ENCODE measurements at regions not wholly inside any gene's neighbourhood (a gene's known extent, or its start where the extent isn't known, plus 50 kb on each side); places are given as distances from the start of the nearest gene placed in this dataset.

DNA sequence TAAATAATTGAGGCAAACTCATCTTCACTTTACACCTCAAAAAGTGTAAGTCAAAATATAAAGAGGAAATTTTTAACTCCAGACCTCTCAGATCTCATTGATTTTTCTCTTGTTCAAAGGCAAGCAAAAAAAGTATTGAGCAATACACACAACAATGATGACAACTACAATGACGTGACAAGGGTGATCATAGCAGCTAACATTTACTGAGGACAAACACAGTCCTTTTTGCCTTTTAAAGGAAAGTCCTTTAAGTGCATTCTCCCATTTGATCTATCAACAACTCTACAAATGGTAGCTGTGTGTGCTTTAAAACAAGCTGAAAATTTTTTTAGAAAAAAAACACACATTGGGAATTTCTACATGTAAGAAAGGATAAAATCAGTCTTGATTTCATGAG lies 123.5 kb upstream of the CTAGE1 start:
- H3K4me1 Mint-ChIP-seq: peaks cover 11% of the 10 kb centered on the region; the same call in 1 of the 2 replicates
- TF ChIP-seq JUN (CRISPR knock-in tag; IDR thresholded peaks at IDR 0.05) (no peak), ELF4 (CRISPR knock-in tag; IDR thresholded peaks at IDR 0.05; ENCODE audit: low read depth) (no peak), USF2 (CRISPR knock-in tag; IDR thresholded peaks at IDR 0.05) (no peak), CDX4 (CRISPR knock-in tag; IDR thresholded peaks at IDR 0.05; ENCODE audit: borderline replicate concordance) (no peak)
- ChIA-PET CTCF (no interaction called here), POLR2A (no interaction called here)
- ATAC-seq: no peak
- DNase-seq (ENCODE audit: low spot score): no peak
- H3K27me3 Mint-ChIP-seq (ENCODE audit: low read depth): no peaks in the 10 kb centered on the region; the same call in 1 of the 2 replicates
- H3K36me3 Mint-ChIP-seq: no peaks in the 10 kb centered on the region
- H3K4me3 Mint-ChIP-seq: no peak overlapping the region
- H3K27ac Mint-ChIP-seq: no peak overlapping the region
- H3K9me3 Mint-ChIP-seq: peaks cover 14% of the 10 kb centered on the region

DNA sequence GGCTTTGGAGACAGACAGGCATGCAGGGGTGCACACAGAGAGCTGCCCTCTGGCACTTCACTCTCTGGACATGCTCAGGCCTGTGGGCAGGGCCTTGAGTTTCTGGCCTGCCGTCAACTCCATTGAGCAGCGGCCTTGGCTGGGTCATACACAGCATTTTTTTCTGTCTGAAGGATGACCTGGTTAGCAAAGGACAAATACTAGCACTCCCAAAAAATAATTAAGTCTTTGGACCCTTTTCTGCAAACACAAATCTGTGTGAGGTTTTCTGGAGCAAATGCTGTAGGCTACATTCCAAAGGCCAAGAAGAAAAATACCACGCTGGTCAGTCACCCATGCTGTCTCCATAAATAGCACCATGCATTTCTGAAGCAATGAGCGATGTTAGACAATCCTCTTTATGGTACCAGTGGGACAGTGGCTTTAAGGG lies 124.7 kb upstream of the CTAGE1 start:
- H3K36me3 Mint-ChIP-seq: no peaks in the 10 kb centered on the region
- DNase-seq (ENCODE audit: low spot score): no peak
- no peaks in the 10 kb centered on the region; the same call in 1 of the 2 replicates for H3K27me3 Mint-ChIP-seq (ENCODE audit: low read depth)
- POLR2A ChIA-PET: no interaction called here
- no peak for ATAC-seq
- peaks cover 11% of the 10 kb centered on the region; the same call in 1 of the 2 replicates for H3K4me1 Mint-ChIP-seq
- peaks cover 14% of the 10 kb centered on the region for H3K9me3 Mint-ChIP-seq
- TF ChIP-seq, protein P1, sequence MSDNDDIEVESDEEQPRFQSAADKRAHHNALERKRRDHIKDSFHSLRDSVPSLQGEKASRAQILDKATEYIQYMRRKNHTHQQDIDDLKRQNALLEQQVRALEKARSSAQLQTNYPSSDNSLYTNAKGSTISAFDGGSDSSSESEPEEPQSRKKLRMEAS (CRISPR knock-in tag; IDR thresholded peaks at IDR 0.05): no peak
- TF ChIP-seq FOXP1 (CRISPR knock-in tag; IDR thresholded peaks at IDR 0.05; ENCODE audit: borderline replicate concordance) (no peak), SOX15 (CRISPR knock-in tag; IDR thresholded peaks at IDR 0.05) (no peak), ZNF425 (CRISPR knock-in tag; conservative IDR thresholded peaks at IDR 0.05) (no peak), AR (CRISPR knock-in tag; IDR thresholded peaks at IDR 0.05) (no peak), ZNF512 (CRISPR knock-in tag; IDR thresholded peaks at IDR 0.05; ENCODE audit: borderline replicate concordance) (no peak), ZNF423 (CRISPR knock-in tag; IDR thresholded peaks at IDR 0.05) (no peak), SMAD4 (CRISPR knock-in tag; IDR thresholded peaks at IDR 0.05) (no peak), ZNF671 (CRISPR knock-in tag; IDR thresholded peaks at IDR 0.05) (no peak), ETV6 (CRISPR knock-in tag; IDR thresholded peaks at IDR 0.05) (no peak), EMX1 (CRISPR knock-in tag; IDR thresholded peaks at IDR 0.05) (no peak), NFYB (CRISPR knock-in tag; conservative IDR thresholded peaks at IDR 0.05; ENCODE audit: low read depth) (no peak), NR3C1 (CRISPR knock-in tag; conservative IDR thresholded peaks at IDR 0.05; ENCODE audit: low read depth) (no peak), ZNF138 (CRISPR knock-in tag; conservative IDR thresholded peaks at IDR 0.05) (no peak), CDX4 (CRISPR knock-in tag; IDR thresholded peaks at IDR 0.05; ENCODE audit: borderline replicate concordance) (no peak), SP1 (CRISPR knock-in tag; conservative IDR thresholded peaks at IDR 0.05) (no peak)
- TF ChIP-seq, protein P2, sequence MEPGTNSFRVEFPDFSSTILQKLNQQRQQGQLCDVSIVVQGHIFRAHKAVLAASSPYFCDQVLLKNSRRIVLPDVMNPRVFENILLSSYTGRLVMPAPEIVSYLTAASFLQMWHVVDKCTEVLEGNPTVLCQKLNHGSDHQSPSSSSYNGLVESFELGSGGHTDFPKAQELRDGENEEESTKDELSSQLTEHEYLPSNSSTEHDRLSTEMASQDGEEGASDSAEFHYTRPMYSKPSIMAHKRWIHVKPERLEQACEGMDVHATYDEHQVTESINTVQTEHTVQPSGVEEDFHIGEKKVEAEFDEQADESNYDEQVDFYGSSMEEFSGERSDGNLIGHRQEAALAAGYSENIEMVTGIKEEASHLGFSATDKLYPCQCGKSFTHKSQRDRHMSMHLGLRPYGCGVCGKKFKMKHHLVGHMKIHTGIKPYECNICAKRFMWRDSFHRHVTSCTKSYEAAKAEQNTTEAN (CRISPR knock-in tag; IDR thresholded peaks at IDR 0.05): no peak
- CTCF ChIA-PET: no interaction called here
- H3K27ac Mint-ChIP-seq: no peak overlapping the region
- no peak overlapping the region for H3K4me3 Mint-ChIP-seq

All from WTC11 (cell line).